Stimulated activated memory B cell treated with anti-CD40 and anti-IgM and Interleukin-4, amounts not matched to agents 10 μg/mL and 1 μg/mL and 100 μg/mL, for 72 hours (primary cell): ENCODE measurements at regions not wholly inside any gene's neighbourhood (a gene's known extent, or its start where the extent isn't known, plus 50 kb on each side); places are given as distances from the start of the nearest gene placed in this dataset.

Experiments used
- ATAC-seq: fragments of 150-1000 bp; cut with Tn5 transposase; 2 replicates; pipeline ENCODE4 v1.10.0; 2021
- H3K27ac Mint-ChIP-seq: one replicate; pipeline ENCODE4 v1.8.0; 2022; ENCODE audit warnings: mild to moderate bottlenecking, mixed read lengths
- H3K27me3 Mint-ChIP-seq: one replicate; pipeline ENCODE4 v1.8.0; 2022; ENCODE audit warnings: mixed read lengths
- H3K36me3 Mint-ChIP-seq: one replicate; pipeline ENCODE4 v1.8.0; 2022; ENCODE audit warnings: mixed read lengths
- H3K4me1 Mint-ChIP-seq: one replicate; pipeline ENCODE4 v1.8.0; 2022; ENCODE audit warnings: mixed read lengths
- H3K4me3 Mint-ChIP-seq: one replicate; pipeline ENCODE4 v1.8.0; 2022; ENCODE audit warnings: mild to moderate bottlenecking, moderate library complexity, mixed read lengths
- H3K9me3 Mint-ChIP-seq: one replicate; pipeline ENCODE4 v1.8.0; 2022; ENCODE audit warnings: mixed read lengths

DNA sequence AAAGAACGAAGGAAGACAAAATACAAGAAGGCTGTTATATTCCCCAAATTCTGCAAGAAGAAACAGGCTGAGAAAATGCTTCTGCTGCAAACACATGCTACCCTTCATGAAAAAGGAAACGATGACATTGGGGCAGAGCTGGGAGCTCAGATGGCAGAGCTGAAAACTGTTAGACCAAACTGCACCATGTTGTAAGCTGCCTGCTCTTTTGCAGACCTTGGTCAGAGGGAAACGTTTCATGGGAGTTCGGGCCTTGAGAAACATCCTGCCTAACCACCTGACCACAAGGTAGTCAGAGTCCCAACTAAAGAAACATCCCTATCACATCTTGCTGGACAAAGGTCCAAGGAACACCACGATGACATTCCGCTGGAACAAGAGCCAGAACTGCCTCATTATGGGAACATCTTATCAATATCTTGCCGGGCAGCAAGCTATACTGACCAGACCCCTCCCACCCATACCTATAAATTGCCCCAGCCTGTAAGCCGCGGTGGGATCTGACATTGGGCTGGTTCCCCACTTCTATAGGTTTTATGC, 110.7 kb upstream of the CTSC start:
- H3K27me3 Mint-ChIP-seq: no peaks in the 10 kb centered on the region
- ATAC-seq: no peak
- H3K4me1 Mint-ChIP-seq: peaks cover 7% of the 10 kb centered on the region
- H3K4me3 Mint-ChIP-seq: no peak overlapping the region
- H3K27ac Mint-ChIP-seq: no peak overlapping the region
- H3K9me3 Mint-ChIP-seq: peaks cover 5% of the 10 kb centered on the region
- H3K36me3 Mint-ChIP-seq: no peaks in the 10 kb centered on the region

- Mint-ChIP-seq H3K27me3 (no peaks in the 10 kb centered on the region), H3K4me3 (peak overlapping the region; percentile 6), H3K27ac (no peak overlapping the region), H3K9me3 (peaks cover 5% of the 10 kb centered on the region), H3K4me1 (peaks cover 7% of the 10 kb centered on the region), H3K36me3 (no peaks in the 10 kb centered on the region)
- peak; percentile 20 for ATAC-seq
Observed at GRCh38 chr11:88447281-88447680, 109.7 kb upstream of the CTSC start.

GRCh38 chr11:88439356-88439755, 101.8 kb upstream of the CTSC start:
- no peaks in the 10 kb centered on the region for H3K36me3 Mint-ChIP-seq
- H3K9me3 Mint-ChIP-seq: peaks cover 3% of the 10 kb centered on the region
- H3K27ac Mint-ChIP-seq: no peak overlapping the region
- no peak for ATAC-seq
- no peaks in the 10 kb centered on the region for H3K27me3 Mint-ChIP-seq
- H3K4me3 Mint-ChIP-seq: no peak overlapping the region
- peaks cover 15% of the 10 kb centered on the region for H3K4me1 Mint-ChIP-seq

GRCh38 chr11:88438721-88439120, 101.2 kb upstream of the CTSC start:
- Mint-ChIP-seq H3K27ac (no peak overlapping the region), H3K4me3 (no peak overlapping the region), H3K9me3 (peaks cover 8% of the 10 kb centered on the region), H3K4me1 (peaks cover 15% of the 10 kb centered on the region), H3K27me3 (no peaks in the 10 kb centered on the region), H3K36me3 (no peaks in the 10 kb centered on the region)
- ATAC-seq: no peak

GRCh38 chr11:88435415-88435814, 97.9 kb upstream of the CTSC start:
- peak; percentile 90 for ATAC-seq
- Mint-ChIP-seq H3K36me3 (no peaks in the 10 kb centered on the region), H3K27ac (peak overlapping the region; percentile 56), H3K4me1 (peaks cover 15% of the 10 kb centered on the region), H3K9me3 (peaks cover 8% of the 10 kb centered on the region), H3K4me3 (no peak overlapping the region), H3K27me3 (no peaks in the 10 kb centered on the region)

DNA sequence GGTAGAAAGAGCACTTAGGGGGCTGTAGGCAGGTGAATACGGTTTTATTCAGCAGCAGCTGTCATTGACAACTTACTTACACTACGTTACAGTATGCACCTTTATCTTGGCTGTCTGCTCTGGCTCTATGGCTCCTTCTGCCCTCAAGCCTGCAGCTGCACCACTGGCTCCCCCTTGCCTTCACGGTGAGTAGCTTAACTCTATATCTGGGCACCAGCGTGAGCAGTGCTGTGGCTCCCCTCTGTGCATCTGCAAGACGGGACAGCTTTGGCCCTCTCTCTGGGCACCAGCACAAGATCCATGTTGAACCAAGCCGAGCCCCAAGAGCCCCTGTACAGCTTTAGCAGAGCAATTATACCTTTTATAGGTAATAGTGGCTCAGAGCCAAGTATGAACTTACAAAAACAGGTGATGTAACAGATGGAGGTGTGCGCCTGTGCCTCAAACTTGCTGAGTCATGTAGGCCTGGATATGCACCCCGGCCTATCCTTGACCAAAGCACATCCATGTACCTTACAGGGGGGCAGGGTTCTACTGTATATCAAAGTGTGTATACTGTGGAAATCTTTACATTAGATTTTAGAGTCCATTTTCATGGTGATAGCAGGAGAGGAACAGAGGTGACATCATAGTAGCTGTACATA, 96.9 kb upstream of the CTSC start:
- Mint-ChIP-seq H3K27ac (no peak overlapping the region), H3K9me3 (peaks cover 8% of the 10 kb centered on the region), H3K36me3 (no peaks in the 10 kb centered on the region), H3K27me3 (no peaks in the 10 kb centered on the region), H3K4me3 (no peak overlapping the region), H3K4me1 (peaks cover 15% of the 10 kb centered on the region)
- ATAC-seq: no peak

GRCh38 chr11:88433536-88434230, 96.1 kb upstream of the CTSC start:
- Mint-ChIP-seq H3K27ac (no peak overlapping the region), H3K36me3 (no peaks in the 10 kb centered on the region), H3K4me3 (no peak overlapping the region), H3K27me3 (no peaks in the 10 kb centered on the region), H3K4me1 (peaks cover 15% of the 10 kb centered on the region), H3K9me3 (peaks cover 8% of the 10 kb centered on the region)
- no peak for ATAC-seq

DNA sequence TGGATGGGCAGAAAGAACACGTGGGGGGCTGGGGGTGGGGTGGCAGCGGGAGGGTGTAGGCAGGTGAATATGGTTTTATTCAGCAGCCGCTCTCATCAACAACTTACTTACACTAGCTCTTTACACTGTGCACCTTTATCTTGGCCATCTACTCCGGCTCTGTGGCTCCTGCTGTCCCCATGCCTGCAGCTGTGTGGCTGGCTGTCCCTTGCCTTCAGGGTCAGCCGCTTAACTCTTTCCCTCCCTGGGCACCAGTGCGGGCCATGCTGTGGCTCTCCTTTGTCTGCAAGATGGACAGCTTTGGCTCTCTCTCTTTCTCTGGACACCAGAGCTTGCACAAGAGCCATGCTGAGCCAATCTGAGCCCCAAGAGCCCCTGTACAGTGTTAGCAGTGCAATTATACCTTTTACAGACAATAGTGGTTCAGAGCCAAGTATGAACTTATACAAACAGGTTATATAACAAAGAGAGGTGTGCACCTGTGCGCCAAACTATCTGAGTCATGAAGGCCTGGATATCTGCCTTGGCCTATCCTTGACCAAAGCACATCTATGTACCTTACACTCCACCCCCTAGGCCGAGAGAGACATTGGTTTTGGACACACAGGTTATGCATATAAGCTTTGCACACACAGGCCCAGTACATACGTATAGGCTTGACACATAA, 94.3 kb upstream of the CTSC start:
- Mint-ChIP-seq H3K36me3 (no peaks in the 10 kb centered on the region), H3K9me3 (peaks cover 6% of the 10 kb centered on the region), H3K4me3 (no peak overlapping the region), H3K27ac (no peak overlapping the region), H3K4me1 (peaks cover 10% of the 10 kb centered on the region), H3K27me3 (no peaks in the 10 kb centered on the region)
- ATAC-seq: no peak

DNA sequence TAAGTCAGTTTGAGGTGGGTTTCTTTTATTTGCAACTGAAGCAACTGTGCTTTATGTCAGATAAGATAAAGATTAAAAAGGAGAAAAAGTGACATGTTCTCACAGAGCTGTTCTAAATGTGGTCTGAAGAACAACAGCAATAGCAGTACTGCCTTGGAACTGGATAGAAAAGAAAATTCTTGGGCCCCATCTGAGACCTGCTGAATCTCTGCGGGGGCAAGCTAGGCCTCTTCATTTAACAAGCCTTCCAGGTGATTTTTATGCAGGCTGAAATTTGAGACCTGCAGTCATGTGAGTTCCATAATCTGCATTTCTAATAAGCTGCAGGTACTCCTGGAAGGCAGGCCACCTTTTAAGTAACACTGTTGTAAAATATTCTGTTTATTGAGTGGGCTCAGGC, 91.4 kb upstream of the CTSC start:
- no peak overlapping the region for H3K27ac Mint-ChIP-seq

GRCh38 chr11:88427719-88428118, 90.2 kb upstream of the CTSC start:
- Mint-ChIP-seq H3K27ac (no peak overlapping the region), H3K27me3 (no peaks in the 10 kb centered on the region), H3K9me3 (no peaks in the 10 kb centered on the region), H3K4me3 (no peak overlapping the region), H3K4me1 (no peaks in the 10 kb centered on the region), H3K36me3 (no peaks in the 10 kb centered on the region)
- ATAC-seq: no peak

More for the DNA sequence above, 91.4 kb upstream of the CTSC start:
- Mint-ChIP-seq H3K4me1 (no peaks in the 10 kb centered on the region), H3K27me3 (no peaks in the 10 kb centered on the region), H3K4me3 (no peak overlapping the region), H3K9me3 (peaks cover 1% of the 10 kb centered on the region), H3K36me3 (no peaks in the 10 kb centered on the region)
- ATAC-seq: no peak

GRCh38 chr11:88424881-88425280, 87.3 kb upstream of the CTSC start:
- H3K27ac Mint-ChIP-seq: no peak overlapping the region
- peaks cover 9% of the 10 kb centered on the region for H3K4me1 Mint-ChIP-seq
- H3K4me3 Mint-ChIP-seq: no peak overlapping the region
- no peaks in the 10 kb centered on the region for H3K27me3 Mint-ChIP-seq
- no peaks in the 10 kb centered on the region for H3K9me3 Mint-ChIP-seq
- ATAC-seq: no peak
- H3K36me3 Mint-ChIP-seq: no peaks in the 10 kb centered on the region

GRCh38 chr11:88421530-88421929, 84.0 kb upstream of the CTSC start:
- no peaks in the 10 kb centered on the region for H3K36me3 Mint-ChIP-seq
- H3K4me1 Mint-ChIP-seq: peaks cover 9% of the 10 kb centered on the region
- no peaks in the 10 kb centered on the region for H3K27me3 Mint-ChIP-seq
- H3K9me3 Mint-ChIP-seq: no peaks in the 10 kb centered on the region
- H3K27ac Mint-ChIP-seq: no peak overlapping the region
- no peak overlapping the region for H3K4me3 Mint-ChIP-seq
- peak; percentile 72 for ATAC-seq

GRCh38 chr11:88420165-88420791, 82.7 kb upstream of the CTSC start:
- ATAC-seq: no peak
- H3K4me1 Mint-ChIP-seq: peaks cover 10% of the 10 kb centered on the region
- no peaks in the 10 kb centered on the region for H3K27me3 Mint-ChIP-seq
- H3K4me3 Mint-ChIP-seq: no peak overlapping the region
- no peaks in the 10 kb centered on the region for H3K36me3 Mint-ChIP-seq
- H3K9me3 Mint-ChIP-seq: no peaks in the 10 kb centered on the region
- no peak overlapping the region for H3K27ac Mint-ChIP-seq

DNA sequence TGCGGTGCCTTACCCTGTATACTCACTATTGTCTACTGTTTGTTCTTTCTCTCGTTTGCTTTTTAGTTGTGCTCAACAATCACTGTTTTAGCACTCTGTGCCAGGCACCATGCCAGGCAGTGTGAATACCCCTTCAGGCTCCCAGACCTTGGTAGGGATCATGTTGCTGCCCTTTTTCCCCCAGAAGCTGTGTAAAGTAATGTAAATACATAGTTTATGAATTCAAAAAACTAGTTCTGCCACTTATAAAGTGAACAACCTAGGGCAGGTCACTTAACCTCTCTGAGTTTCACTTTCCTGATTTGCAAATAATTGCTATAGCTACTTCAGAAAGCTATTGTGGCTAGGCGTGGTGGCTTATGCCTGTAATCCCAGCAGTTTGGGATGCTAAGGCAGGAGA, 81.0 kb upstream of the CTSC start:
- H3K4me1 Mint-ChIP-seq: peaks cover 18% of the 10 kb centered on the region
- no peak for ATAC-seq
- H3K27ac Mint-ChIP-seq: no peak overlapping the region
- no peaks in the 10 kb centered on the region for H3K36me3 Mint-ChIP-seq
- H3K4me3 Mint-ChIP-seq: no peak overlapping the region
- no peaks in the 10 kb centered on the region for H3K9me3 Mint-ChIP-seq
- H3K27me3 Mint-ChIP-seq: peaks cover 8% of the 10 kb centered on the region

DNA sequence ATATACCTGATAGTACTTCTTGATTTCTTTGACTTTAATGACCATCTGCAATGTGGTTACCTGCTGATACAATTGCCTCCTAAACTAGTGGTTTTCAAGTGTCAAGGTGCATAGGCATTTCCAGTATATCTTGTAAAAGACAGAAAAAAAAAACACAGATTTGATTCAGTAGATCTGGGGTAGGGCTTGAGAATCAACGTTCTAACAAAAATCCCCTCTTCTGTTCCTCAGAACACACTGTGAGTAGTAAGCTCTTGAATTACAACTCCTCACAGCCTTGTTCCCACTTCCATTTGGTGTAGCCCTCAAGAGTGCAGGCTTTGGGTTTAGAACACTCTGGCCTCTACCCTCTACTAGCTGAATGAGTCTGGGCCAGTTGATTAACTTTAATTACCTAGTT, 78.0 kb upstream of the CTSC start:
- H3K27ac Mint-ChIP-seq: no peak overlapping the region
- H3K4me1 Mint-ChIP-seq: peaks cover 8% of the 10 kb centered on the region
- H3K9me3 Mint-ChIP-seq: no peaks in the 10 kb centered on the region
- H3K27me3 Mint-ChIP-seq: peaks cover 8% of the 10 kb centered on the region
- no peaks in the 10 kb centered on the region for H3K36me3 Mint-ChIP-seq
- H3K4me3 Mint-ChIP-seq: no peak overlapping the region
- ATAC-seq: no peak
